Ascending aorta (tissue), 2 donors: ENCODE measurements at regions not wholly inside any gene's neighbourhood (a gene's known extent, or its start where the extent isn't known, plus 50 kb on each side); places are given as distances from the start of the nearest gene placed in this dataset.

ENCODE experiments used
- DNase-seq, 2 donors: peaks; one replicate each; pipeline ENCODE4 v3.0.0-alpha.2; 2019; ENCODE audit warnings: low spot score in 2 of 2
- H3K27ac ChIP-seq, 2 donors: fragments of 200-600 bp; sonication (generic); one replicate each; pipeline ENCODE4 v1.5.1; 2016 to 2017; ENCODE audit warnings: mild to moderate bottlenecking in 1 of 2
- H3K27me3 ChIP-seq: fragments of 200-600 bp; sonication (generic); one replicate; pipeline ENCODE4 v1.5.1; 2017
- H3K36me3 ChIP-seq, 2 donors: fragments of 200-600 bp; sonication (generic); one replicate each; pipeline ENCODE4 v1.5.1; 2016
- H3K4me1 ChIP-seq, 2 donors: fragments of 200-600 bp; sonication (generic); one replicate each; pipeline ENCODE4 v1.5.1; 2016 to 2017; ENCODE audit warnings: mild to moderate bottlenecking in 1 of 2
- H3K4me3 ChIP-seq, 2 donors: fragments of 200-600 bp; sonication (generic); one replicate each; pipeline ENCODE4 v1.5.1; 2016 to 2017; ENCODE audit warnings: mild to moderate bottlenecking in 1 of 2
- H3K9me3 ChIP-seq, 2 donors: fragments of 200-600 bp; sonication (generic); one replicate each; pipeline ENCODE4 v1.5.1; 2016
- CTCF ChIP-seq, 3 experiments: fragments of 200-600 bp in 2 of 3; fragments of 450-650 bp in 1 of 3; sonication (generic) in 2 of 3; IDR thresholded peaks; one replicate each; pipeline ENCODE4 v1.5.1; 2016 to 2019; ENCODE audit warnings: antibody characterized with exemption in 3 of 3, mild to moderate bottlenecking in 1 of 3, moderate library complexity in 1 of 3
- intact Hi-C: fragments of 100-400 bp; cut with DNase I; formaldehyde crosslinking; loops from one replicate; pipeline ENCODE4 v1.15.1; 2023

GRCh38 chr7:138235207-138235606 lies 158.9 kb downstream of the AKR1D1 start:
- DNase-seq = no peak
- H3K36me3 ChIP-seq = no peaks in the 10 kb centered on the region
- H3K9me3 ChIP-seq = peaks cover 0 to 7% of the 10 kb centered on the region in 2 donors
- no peaks in the 10 kb centered on the region for H3K4me1 ChIP-seq
- H3K27me3 ChIP-seq = no peaks in the 10 kb centered on the region
- H3K27ac ChIP-seq = no peak overlapping the region
- no peak for TF ChIP-seq CTCF (IDR thresholded peaks at IDR 0.05)
- intact Hi-C loops = no loop called here
- no peak overlapping the region for H3K4me3 ChIP-seq

GRCh38 chr7:138237995-138238394 lies 161.7 kb downstream of the AKR1D1 start:
- no peak for TF ChIP-seq CTCF (IDR thresholded peaks at IDR 0.05)
- DNase-seq = no peak
- H3K27me3 ChIP-seq = no peaks in the 10 kb centered on the region
- no peaks in the 10 kb centered on the region for H3K36me3 ChIP-seq
- H3K27ac ChIP-seq = no peak overlapping the region
- no peak overlapping the region for H3K4me3 ChIP-seq
- no peaks in the 10 kb centered on the region for H3K4me1 ChIP-seq
- intact Hi-C loops = no loop called here
- H3K9me3 ChIP-seq = peaks cover 0 to 5% of the 10 kb centered on the region in 2 donors

GRCh38 chr7:138238734-138239659 lies 162.7 kb downstream of the AKR1D1 start:
- Histone ChIP-seq H3K36me3 (no peaks in the 10 kb centered on the region), H3K27me3 (no peaks in the 10 kb centered on the region), H3K27ac (no peak overlapping the region), H3K9me3 (peaks cover 0 to 3% of the 10 kb centered on the region in 2 donors), H3K4me3 (no peak overlapping the region), H3K4me1 (no peaks in the 10 kb centered on the region)
- TF ChIP-seq CTCF (IDR thresholded peaks at IDR 0.05) = no peak
- DNase-seq = no peak
- intact Hi-C loops = no loop called here

- DNase-seq = no peak
- Histone ChIP-seq H3K27ac (no peak overlapping the region), H3K27me3 (no peaks in the 10 kb centered on the region), H3K9me3 (peaks cover 0 to 6% of the 10 kb centered on the region in 2 donors), H3K4me3 (no peak overlapping the region), H3K4me1 (no peaks in the 10 kb centered on the region), H3K36me3 (no peaks in the 10 kb centered on the region)
- intact Hi-C loops = no loop called here
- TF ChIP-seq CTCF (IDR thresholded peaks at IDR 0.05) = no peak
Measured at GRCh38 chr7:138243430-138243829, 167.2 kb downstream of the AKR1D1 start.

GRCh38 chr7:138243836-138244235 lies 167.6 kb downstream of the AKR1D1 start:
- intact Hi-C loops = no loop called here
- Histone ChIP-seq H3K4me1 (no peaks in the 10 kb centered on the region), H3K4me3 (no peak overlapping the region), H3K36me3 (no peaks in the 10 kb centered on the region), H3K27me3 (no peaks in the 10 kb centered on the region), H3K27ac (no peak overlapping the region), H3K9me3 (peaks cover 0 to 3% of the 10 kb centered on the region in 2 donors)
- TF ChIP-seq CTCF (IDR thresholded peaks at IDR 0.05) = no peak
- no peak for DNase-seq
